T-helper 2 cell (primary cell): ENCODE measurements at regions not wholly inside any gene's neighbourhood (a gene's known extent, or its start where the extent isn't known, plus 50 kb on each side); places are given as distances from the start of the nearest gene placed in this dataset.

Source experiments
- DNase-seq, 5 experiments: peaks; one replicate each; pipeline versions ENCODE4 v3.0.0 to v3.0.0-alpha.2; 2012 to 2022

- DNase-seq: no peak
Measured at GRCh38 chr11:110774138-110775014, 62.1 kb upstream of the ARHGAP20 start.

GRCh38 chr11:110773442-110773841 lies 61.2 kb upstream of the ARHGAP20 start:
- no peak for DNase-seq

GRCh38 chr11:110772863-110773262 lies 60.6 kb upstream of the ARHGAP20 start:
- peak in 1 of 5 experiments; percentile 2 for DNase-seq

- DNase-seq: no peak
Measured at GRCh38 chr11:110766316-110766715, 54.1 kb upstream of the ARHGAP20 start.

GRCh38 chr11:110764485-110764884 lies 52.2 kb upstream of the ARHGAP20 start:
- DNase-seq: no peak

- no peak for DNase-seq
Measured at GRCh38 chr11:110763249-110764011, 51.2 kb upstream of the ARHGAP20 start.

GRCh38 chr11:110762590-110762989 lies 50.4 kb upstream of the ARHGAP20 start:
- DNase-seq: no peak
